B cell (primary cell): ENCODE measurements at regions not wholly inside any gene's neighbourhood (a gene's known extent, or its start where the extent isn't known, plus 50 kb on each side); places are given as distances from the start of the nearest gene placed in this dataset.

Experiments used
- ATAC-seq: fragments of 200-7000 bp; cut with Tn5 transposase; one replicate; pipeline ENCODE4 v1.10.0; 2021; ENCODE audit warnings: low read depth, mild to moderate bottlenecking, moderate number of reproducible peaks, moderate library complexity
- CTCF ChIA-PET: fragments of 350-600 bp; sonication (Branson Sonifier 250); formaldehyde crosslinking; loops from one replicate; lab custom pipeline; 2021; ENCODE audit warnings: antibody characterized with exemption, inconsistent platforms; lab: Charles Lee
- POLR2A ChIA-PET: fragments of 350-600 bp; sonication (Branson Sonifier 250); formaldehyde crosslinking; loops from one replicate; lab custom pipeline; 2021; ENCODE audit warnings: antibody characterized with exemption; lab: Charles Lee
- DNase-seq: peaks from one replicate; pipeline ENCODE4 v3.0.0; 2013
- H2AFZ ChIP-seq: 2 replicates; pipeline ENCODE4 v1.6.1; 2012; ENCODE audit warnings: mild to moderate bottlenecking, low read depth, low read length; ENCODE audit not compliant: insufficient read depth, poor library complexity, severe bottlenecking
- H3K27ac ChIP-seq, 2 donors: 1 replicate in 1 of 2; 2 replicates in 1 of 2; pipeline ENCODE4 v1.5.1; 2012 to 2013; ENCODE audit warnings: low read length in 2 of 2, mild to moderate bottlenecking in 2 of 2, moderate library complexity in 1 of 2
- H3K27me3 ChIP-seq, 4 experiments: fragments of 200-600 bp in 1 of 4; sonication (generic) in 1 of 4; replicated peaks in 1 of 4; 1 replicate in 2 of 4; 2 replicates in 2 of 4; pipeline versions ENCODE4 v1.6.1 to v1.7.0; 2013 to 2016; ENCODE audit warnings: low read length in 3 of 4, mild to moderate bottlenecking in 2 of 4, mixed read lengths in 1 of 4, moderate library complexity in 1 of 4; ENCODE audit not compliant: insufficient read depth in 4 of 4, control insufficient read depth in 3 of 4; ENCODE audit errors: control extremely low read depth in 1 of 4
- H3K36me3 ChIP-seq, 2 experiments: replicated peaks in 1 of 2; 1 replicate in 1 of 2; 2 replicates in 1 of 2; pipeline versions ENCODE4 v1.6.1 to v1.7.1; 2013; ENCODE audit warnings: low read length in 1 of 2; ENCODE audit not compliant: insufficient read depth in 2 of 2, control insufficient read depth in 1 of 2; ENCODE audit errors: control extremely low read depth in 1 of 2, extremely low read depth in 1 of 2
- H3K4me1 ChIP-seq, 2 donors: fragments of 200-600 bp in 1 of 2; sonication (generic) in 1 of 2; 1 replicate in 1 of 2; 2 replicates in 1 of 2; pipeline versions ENCODE4 v1.5.1 to v1.6.1; 2013 to 2017; ENCODE audit warnings: low read length in 2 of 2; ENCODE audit not compliant: control insufficient read depth in 2 of 2, insufficient read depth in 2 of 2
- H3K4me2 ChIP-seq: replicated peaks from 2 replicates; pipeline ENCODE3; 2012; ENCODE audit warnings: mild to moderate bottlenecking, low read depth, low read length; ENCODE audit not compliant: poor library complexity, severe bottlenecking
- H3K4me3 ChIP-seq, 5 experiments: fragments of 200-600 bp in 1 of 5; sonication (generic) in 1 of 5; 1 replicate in 3 of 5; 2 replicates in 2 of 5; pipeline versions ENCODE4 v1.5.1 to v1.7.0; 2011 to 2016; ENCODE audit warnings: low read length in 4 of 5, mild to moderate bottlenecking in 4 of 5, low read depth in 2 of 5, control low read depth in 1 of 5, moderate library complexity in 1 of 5; ENCODE audit not compliant: insufficient read depth in 1 of 5; ENCODE audit errors: control extremely low read depth in 1 of 5, extremely low read depth in 1 of 5
- H3K79me2 ChIP-seq: fragments of 200-600 bp; sonication (generic); one replicate; pipeline ENCODE4 v1.6.0; 2016; ENCODE audit warnings: low read length; ENCODE audit not compliant: control insufficient read depth, insufficient read depth
- H3K9ac ChIP-seq: fragments of 200-600 bp; sonication (generic); 2 replicates; pipeline ENCODE4 v1.6.1; 2017; ENCODE audit warnings: mild to moderate bottlenecking, low read length, moderate library complexity
- H3K9me3 ChIP-seq, 3 donors: one replicate each; pipeline versions ENCODE4 v1.6.1 to v1.7.1; 2013; ENCODE audit warnings: low read length in 2 of 3; ENCODE audit not compliant: control insufficient read depth in 2 of 3, insufficient read depth in 1 of 3; ENCODE audit errors: control extremely low read depth in 1 of 3
- H4K20me1 ChIP-seq: 2 replicates; pipeline ENCODE4 v1.6.0; 2012; ENCODE audit warnings: mild to moderate bottlenecking, low read length; ENCODE audit not compliant: insufficient read depth, control insufficient read depth, poor library complexity, severe bottlenecking
- H3K27ac Mint-ChIP-seq: one replicate; pipeline ENCODE4 v1.8.0; 2021; ENCODE audit warnings: mixed read lengths
- H3K27me3 Mint-ChIP-seq: one replicate; pipeline ENCODE4 v1.8.0; 2021; ENCODE audit warnings: mixed read lengths
- H3K4me1 Mint-ChIP-seq: one replicate; pipeline ENCODE4 v1.8.0; 2021; ENCODE audit warnings: mixed read lengths
- H3K4me3 Mint-ChIP-seq: one replicate; pipeline ENCODE4 v1.8.0; 2021; ENCODE audit warnings: mixed read lengths
- H3K9me3 Mint-ChIP-seq: one replicate; pipeline ENCODE4 v1.8.0; 2022; ENCODE audit warnings: mixed read lengths; ENCODE audit not compliant: insufficient read depth
- CTCF ChIP-seq: fragments of 200-600 bp; IDR thresholded peaks from one replicate; pipeline ENCODE4 v1.8.0; 2022; ENCODE audit warnings: antibody characterized with exemption, mild to moderate bottlenecking
- EZH2 ChIP-seq: IDR thresholded peaks from 2 replicates; pipeline ENCODE4 v1.6.1; 2012; ENCODE audit warnings: borderline replicate concordance, low read depth, mild to moderate bottlenecking, moderate library complexity, low read length; ENCODE audit not compliant: insufficient read depth, poor library complexity, severe bottlenecking
- WGBS: methylation state at CpG from one replicate; pipeline ENCODE4 v1.1.5; 2013; ENCODE audit warnings: missing lambda C conversion rate; ENCODE audit not compliant: insufficient coverage; 5-methylcytosine and 5-hydroxymethylcytosine counted together
- intact Hi-C: fragments of 100-400 bp; cut with micrococcal nuclease; formaldehyde crosslinking; loops from one replicate; pipeline ENCODE4 v1.10.0; 2022

- WGBS: no CpG with 5 or more reads among the region's 4 CpGs
- H3K4me2 ChIP-seq: no peak overlapping the region
- no peaks in the 10 kb centered on the region for H3K27me3 Mint-ChIP-seq
- H3K27me3 ChIP-seq: no peaks in the 10 kb centered on the region
- TF ChIP-seq EZH2: no peak
- no peak for TF ChIP-seq CTCF
- no peak for ATAC-seq
- POLR2A ChIA-PET: no interaction called here
- intact Hi-C loops: no loop called here
- H3K79me2 ChIP-seq: no peaks in the 10 kb centered on the region
- no peaks in the 10 kb centered on the region for H3K4me1 Mint-ChIP-seq
- no peak overlapping the region for H3K4me3 Mint-ChIP-seq
- CTCF ChIA-PET: no interaction called here
- no peaks in the 10 kb centered on the region for H3K9me3 Mint-ChIP-seq
- H3K27ac ChIP-seq: no peak overlapping the region
- no peaks in the 10 kb centered on the region for H3K36me3 ChIP-seq
- no peak for DNase-seq
- H3K4me3 ChIP-seq: no peak overlapping the region
- H3K27ac Mint-ChIP-seq: no peak overlapping the region
- no peak overlapping the region for H2AFZ ChIP-seq
- no peak overlapping the region for H3K9ac ChIP-seq
- H3K4me1 ChIP-seq: no peaks in the 10 kb centered on the region
- H3K9me3 ChIP-seq: no peaks in the 10 kb centered on the region
- no peaks in the 10 kb centered on the region for H4K20me1 ChIP-seq
Measured at GRCh38 chr11:87942786-87943185, 232.5 kb downstream of the RAB38 start.

- Histone ChIP-seq H3K27ac (no peak overlapping the region), H2AFZ (no peak overlapping the region), H3K4me3 (no peak overlapping the region), H3K4me1 (no peaks in the 10 kb centered on the region), H4K20me1 (no peaks in the 10 kb centered on the region), H3K27me3 (no peaks in the 10 kb centered on the region), H3K36me3 (no peaks in the 10 kb centered on the region), H3K9ac (no peak overlapping the region), H3K4me2 (no peak overlapping the region), H3K79me2 (no peaks in the 10 kb centered on the region), H3K9me3 (no peaks in the 10 kb centered on the region)
- Mint-ChIP-seq H3K9me3 (no peaks in the 10 kb centered on the region), H3K4me1 (no peaks in the 10 kb centered on the region), H3K27ac (no peak overlapping the region), H3K4me3 (no peak overlapping the region), H3K27me3 (no peaks in the 10 kb centered on the region)
- DNase-seq: no peak
- ChIA-PET CTCF (no interaction called here), POLR2A (no interaction called here)
- WGBS: no CpG with 5 or more reads among the region's 2 CpGs
- TF ChIP-seq EZH2 (no peak), CTCF (no peak)
- ATAC-seq: no peak
- intact Hi-C loops: no loop called here
Measured at GRCh38 chr11:87934182-87934581, 241.1 kb downstream of the RAB38 start.
